H1 (cell line): ENCODE measurements at regions not wholly inside any gene's neighbourhood (a gene's known extent, or its start where the extent isn't known, plus 50 kb on each side); places are given as distances from the start of the nearest gene placed in this dataset.

Experiments
- BCL11A ChIP-seq, 2 experiments: IDR thresholded peaks; one replicate each; pipeline ENCODE4 v1.6.1; 2011; ENCODE audit warnings: low read depth in 2 of 2, low read length in 2 of 2, mild to moderate bottlenecking in 2 of 2
- CBX5 ChIP-seq: fragments of 300-800, 300-1000 bp; sonication (generic); IDR thresholded peaks from 2 replicates; pipeline ENCODE4 v1.7.1; 2016; ENCODE audit warnings: antibody characterized with exemption, low read length, low read depth
- CEBPB ChIP-seq: IDR thresholded peaks from 2 replicates; pipeline ENCODE4 v1.6.1; 2012; ENCODE audit warnings: low read depth, low read length
- GABPA ChIP-seq: IDR thresholded peaks from 2 replicates; pipeline ENCODE4 v1.6.1; 2011; ENCODE audit warnings: mild to moderate bottlenecking, low read length, moderate library complexity, borderline replicate concordance; ENCODE audit not compliant: insufficient read depth
- PHF8 ChIP-seq: fragments of 200-600 bp; sonication (generic); conservative IDR thresholded peaks from 2 replicates; pipeline ENCODE4 v1.7.1; 2012; ENCODE audit warnings: low read depth, mild to moderate bottlenecking, inconsistent platforms, low read length, moderate library complexity
- SP1 ChIP-seq: IDR thresholded peaks from 2 replicates; pipeline ENCODE4 v1.6.1; 2011; ENCODE audit warnings: low read depth, low read length
- TF ChIP-seq, protein P1 (sequence below): fragments of 300-600 bp; sonication (generic); IDR thresholded peaks from 2 replicates; pipeline ENCODE4 v1.7.1; 2012; ENCODE audit warnings: low read length, moderate library complexity, mild to moderate bottlenecking, inconsistent platforms; ENCODE audit not compliant: insufficient replicate concordance
- TF ChIP-seq, protein P2 (sequence below), 3 experiments: IDR thresholded peaks; 1 replicate in 2 of 3; 2 replicates in 1 of 3; pipeline versions ENCODE4 v1.5.1 to v1.6.1; 2011; ENCODE audit warnings: low read length in 3 of 3, mild to moderate bottlenecking in 3 of 3, inconsistent platforms in 2 of 3, low read depth in 1 of 3, moderate library complexity in 1 of 3; ENCODE audit not compliant: insufficient read depth in 1 of 3; ENCODE audit errors: control extremely low read depth in 1 of 3
- TF ChIP-seq, protein P3 (sequence below): IDR thresholded peaks from 2 replicates; pipeline ENCODE4 v1.6.1; 2011; ENCODE audit warnings: low read length, improper control_type of control experiment

DNA sequence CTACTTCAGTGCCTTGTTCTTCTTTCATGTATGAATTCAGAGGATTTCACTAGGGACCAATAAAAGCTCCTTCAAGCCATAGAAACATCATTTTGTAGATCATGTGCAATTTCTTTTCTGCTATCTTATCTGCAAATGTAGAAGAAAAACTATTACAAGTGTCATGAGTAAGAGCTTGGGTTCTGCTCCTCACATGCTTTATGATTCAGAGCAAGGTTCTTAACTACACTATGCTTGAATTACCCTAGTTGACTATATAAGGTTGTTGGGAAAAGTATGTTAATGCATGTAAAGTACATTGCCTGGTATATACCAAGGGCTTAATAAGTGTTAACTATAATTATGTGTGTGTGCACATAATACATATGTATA lies 91.4 kb upstream of the S1PR1 start (continued):
- TF ChIP-seq, protein P1, sequence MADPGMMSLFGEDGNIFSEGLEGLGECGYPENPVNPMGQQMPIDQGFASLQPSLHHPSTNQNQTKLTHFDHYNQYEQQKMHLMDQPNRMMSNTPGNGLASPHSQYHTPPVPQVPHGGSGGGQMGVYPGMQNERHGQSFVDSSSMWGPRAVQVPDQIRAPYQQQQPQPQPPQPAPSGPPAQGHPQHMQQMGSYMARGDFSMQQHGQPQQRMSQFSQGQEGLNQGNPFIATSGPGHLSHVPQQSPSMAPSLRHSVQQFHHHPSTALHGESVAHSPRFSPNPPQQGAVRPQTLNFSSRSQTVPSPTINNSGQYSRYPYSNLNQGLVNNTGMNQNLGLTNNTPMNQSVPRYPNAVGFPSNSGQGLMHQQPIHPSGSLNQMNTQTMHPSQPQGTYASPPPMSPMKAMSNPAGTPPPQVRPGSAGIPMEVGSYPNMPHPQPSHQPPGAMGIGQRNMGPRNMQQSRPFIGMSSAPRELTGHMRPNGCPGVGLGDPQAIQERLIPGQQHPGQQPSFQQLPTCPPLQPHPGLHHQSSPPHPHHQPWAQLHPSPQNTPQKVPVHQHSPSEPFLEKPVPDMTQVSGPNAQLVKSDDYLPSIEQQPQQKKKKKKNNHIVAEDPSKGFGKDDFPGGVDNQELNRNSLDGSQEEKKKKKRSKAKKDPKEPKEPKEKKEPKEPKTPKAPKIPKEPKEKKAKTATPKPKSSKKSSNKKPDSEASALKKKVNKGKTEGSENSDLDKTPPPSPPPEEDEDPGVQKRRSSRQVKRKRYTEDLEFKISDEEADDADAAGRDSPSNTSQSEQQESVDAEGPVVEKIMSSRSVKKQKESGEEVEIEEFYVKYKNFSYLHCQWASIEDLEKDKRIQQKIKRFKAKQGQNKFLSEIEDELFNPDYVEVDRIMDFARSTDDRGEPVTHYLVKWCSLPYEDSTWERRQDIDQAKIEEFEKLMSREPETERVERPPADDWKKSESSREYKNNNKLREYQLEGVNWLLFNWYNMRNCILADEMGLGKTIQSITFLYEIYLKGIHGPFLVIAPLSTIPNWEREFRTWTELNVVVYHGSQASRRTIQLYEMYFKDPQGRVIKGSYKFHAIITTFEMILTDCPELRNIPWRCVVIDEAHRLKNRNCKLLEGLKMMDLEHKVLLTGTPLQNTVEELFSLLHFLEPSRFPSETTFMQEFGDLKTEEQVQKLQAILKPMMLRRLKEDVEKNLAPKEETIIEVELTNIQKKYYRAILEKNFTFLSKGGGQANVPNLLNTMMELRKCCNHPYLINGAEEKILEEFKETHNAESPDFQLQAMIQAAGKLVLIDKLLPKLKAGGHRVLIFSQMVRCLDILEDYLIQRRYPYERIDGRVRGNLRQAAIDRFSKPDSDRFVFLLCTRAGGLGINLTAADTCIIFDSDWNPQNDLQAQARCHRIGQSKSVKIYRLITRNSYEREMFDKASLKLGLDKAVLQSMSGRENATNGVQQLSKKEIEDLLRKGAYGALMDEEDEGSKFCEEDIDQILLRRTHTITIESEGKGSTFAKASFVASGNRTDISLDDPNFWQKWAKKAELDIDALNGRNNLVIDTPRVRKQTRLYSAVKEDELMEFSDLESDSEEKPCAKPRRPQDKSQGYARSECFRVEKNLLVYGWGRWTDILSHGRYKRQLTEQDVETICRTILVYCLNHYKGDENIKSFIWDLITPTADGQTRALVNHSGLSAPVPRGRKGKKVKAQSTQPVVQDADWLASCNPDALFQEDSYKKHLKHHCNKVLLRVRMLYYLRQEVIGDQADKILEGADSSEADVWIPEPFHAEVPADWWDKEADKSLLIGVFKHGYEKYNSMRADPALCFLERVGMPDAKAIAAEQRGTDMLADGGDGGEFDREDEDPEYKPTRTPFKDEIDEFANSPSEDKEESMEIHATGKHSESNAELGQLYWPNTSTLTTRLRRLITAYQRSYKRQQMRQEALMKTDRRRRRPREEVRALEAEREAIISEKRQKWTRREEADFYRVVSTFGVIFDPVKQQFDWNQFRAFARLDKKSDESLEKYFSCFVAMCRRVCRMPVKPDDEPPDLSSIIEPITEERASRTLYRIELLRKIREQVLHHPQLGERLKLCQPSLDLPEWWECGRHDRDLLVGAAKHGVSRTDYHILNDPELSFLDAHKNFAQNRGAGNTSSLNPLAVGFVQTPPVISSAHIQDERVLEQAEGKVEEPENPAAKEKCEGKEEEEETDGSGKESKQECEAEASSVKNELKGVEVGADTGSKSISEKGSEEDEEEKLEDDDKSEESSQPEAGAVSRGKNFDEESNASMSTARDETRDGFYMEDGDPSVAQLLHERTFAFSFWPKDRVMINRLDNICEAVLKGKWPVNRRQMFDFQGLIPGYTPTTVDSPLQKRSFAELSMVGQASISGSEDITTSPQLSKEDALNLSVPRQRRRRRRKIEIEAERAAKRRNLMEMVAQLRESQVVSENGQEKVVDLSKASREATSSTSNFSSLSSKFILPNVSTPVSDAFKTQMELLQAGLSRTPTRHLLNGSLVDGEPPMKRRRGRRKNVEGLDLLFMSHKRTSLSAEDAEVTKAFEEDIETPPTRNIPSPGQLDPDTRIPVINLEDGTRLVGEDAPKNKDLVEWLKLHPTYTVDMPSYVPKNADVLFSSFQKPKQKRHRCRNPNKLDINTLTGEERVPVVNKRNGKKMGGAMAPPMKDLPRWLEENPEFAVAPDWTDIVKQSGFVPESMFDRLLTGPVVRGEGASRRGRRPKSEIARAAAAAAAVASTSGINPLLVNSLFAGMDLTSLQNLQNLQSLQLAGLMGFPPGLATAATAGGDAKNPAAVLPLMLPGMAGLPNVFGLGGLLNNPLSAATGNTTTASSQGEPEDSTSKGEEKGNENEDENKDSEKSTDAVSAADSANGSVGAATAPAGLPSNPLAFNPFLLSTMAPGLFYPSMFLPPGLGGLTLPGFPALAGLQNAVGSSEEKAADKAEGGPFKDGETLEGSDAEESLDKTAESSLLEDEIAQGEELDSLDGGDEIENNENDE: no peak
- no peak for TF ChIP-seq CEBPB
- TF ChIP-seq, protein P2, sequence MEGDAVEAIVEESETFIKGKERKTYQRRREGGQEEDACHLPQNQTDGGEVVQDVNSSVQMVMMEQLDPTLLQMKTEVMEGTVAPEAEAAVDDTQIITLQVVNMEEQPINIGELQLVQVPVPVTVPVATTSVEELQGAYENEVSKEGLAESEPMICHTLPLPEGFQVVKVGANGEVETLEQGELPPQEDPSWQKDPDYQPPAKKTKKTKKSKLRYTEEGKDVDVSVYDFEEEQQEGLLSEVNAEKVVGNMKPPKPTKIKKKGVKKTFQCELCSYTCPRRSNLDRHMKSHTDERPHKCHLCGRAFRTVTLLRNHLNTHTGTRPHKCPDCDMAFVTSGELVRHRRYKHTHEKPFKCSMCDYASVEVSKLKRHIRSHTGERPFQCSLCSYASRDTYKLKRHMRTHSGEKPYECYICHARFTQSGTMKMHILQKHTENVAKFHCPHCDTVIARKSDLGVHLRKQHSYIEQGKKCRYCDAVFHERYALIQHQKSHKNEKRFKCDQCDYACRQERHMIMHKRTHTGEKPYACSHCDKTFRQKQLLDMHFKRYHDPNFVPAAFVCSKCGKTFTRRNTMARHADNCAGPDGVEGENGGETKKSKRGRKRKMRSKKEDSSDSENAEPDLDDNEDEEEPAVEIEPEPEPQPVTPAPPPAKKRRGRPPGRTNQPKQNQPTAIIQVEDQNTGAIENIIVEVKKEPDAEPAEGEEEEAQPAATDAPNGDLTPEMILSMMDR (IDR thresholded peaks at IDR 0.05; ENCODE audit: control extremely low read depth in 1 of 3, insufficient read depth in 1 of 3, low read depth in 1 of 3, low read length in 3 of 3): no peak
- no peak for TF ChIP-seq SP1
- no peak for TF ChIP-seq PHF8
- no peak for TF ChIP-seq GABPA
- TF ChIP-seq, protein P3, sequence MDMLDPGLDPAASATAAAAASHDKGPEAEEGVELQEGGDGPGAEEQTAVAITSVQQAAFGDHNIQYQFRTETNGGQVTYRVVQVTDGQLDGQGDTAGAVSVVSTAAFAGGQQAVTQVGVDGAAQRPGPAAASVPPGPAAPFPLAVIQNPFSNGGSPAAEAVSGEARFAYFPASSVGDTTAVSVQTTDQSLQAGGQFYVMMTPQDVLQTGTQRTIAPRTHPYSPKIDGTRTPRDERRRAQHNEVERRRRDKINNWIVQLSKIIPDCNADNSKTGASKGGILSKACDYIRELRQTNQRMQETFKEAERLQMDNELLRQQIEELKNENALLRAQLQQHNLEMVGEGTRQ: no peak
- TF ChIP-seq CBX5: no peak
- no peak for TF ChIP-seq BCL11A (IDR thresholded peaks at IDR 0.05; ENCODE audit: low read depth in 2 of 2, low read length in 2 of 2)
